ENCODE measurements at regions not wholly inside any gene's neighbourhood (a gene's known extent, or its start where the extent isn't known, plus 50 kb on each side); places are given as distances from the start of the nearest gene placed in this dataset.

- TF ChIP-seq CTCF (IDR thresholded peaks at IDR 0.05 in 2 of 3, conservative IDR thresholded peaks at IDR 0.05 in 1 of 3; ENCODE audit: insufficient read depth in 2 of 3, low read depth in 1 of 3, low read length in 3 of 3) (peak; percentile 33 to 40 (median 35); a peak in 4 of 6 replicates), CXXC5 (CRISPR knock-in tag; IDR thresholded peaks at IDR 0.05) (no peak), TFAP4 (CRISPR knock-in tag; IDR thresholded peaks at IDR 0.05; ENCODE audit: borderline replicate concordance) (no peak), TSC22D4 (tag; IDR thresholded peaks at IDR 0.05) (no peak), ZNF316 (IDR thresholded peaks at IDR 0.05) (peak; percentile 48), REST (IDR thresholded peaks at IDR 0.05; ENCODE audit: borderline replicate concordance) (peak; percentile 42; the same call in 1 of the 2 replicates), REST (CRISPR knock-in tag; IDR thresholded peaks at IDR 0.05; ENCODE audit: low read depth) (no peak), RAD21 (CRISPR knock-in tag; conservative IDR thresholded peaks at IDR 0.05 in 1 of 2, IDR thresholded peaks at IDR 0.05 in 1 of 2) (peak in 1 of 2 experiments; percentile 29; a peak in 2 of 4 replicates), RBM25 (IDR thresholded peaks at IDR 0.05; ENCODE audit: low read depth, low read length, severe bottlenecking) (no peak), ARID3B (CRISPR knock-in tag; IDR thresholded peaks at IDR 0.05; ENCODE audit: borderline replicate concordance) (no peak), BRCA1 (IDR thresholded peaks at IDR 0.05) (no peak), BRCA1 (CRISPR knock-in tag; IDR thresholded peaks at IDR 0.05) (no peak), ZNF133 (CRISPR knock-in tag; IDR thresholded peaks at IDR 0.05) (no peak), SRSF1 (IDR thresholded peaks at IDR 0.05; ENCODE audit: low read depth, low read length) (no peak), ZNF282 (CRISPR knock-in tag; IDR thresholded peaks at IDR 0.05) (no peak), POLR2A (conservative IDR thresholded peaks at IDR 0.05) (no peak)
Measured at GRCh38 chr4:173990869-173991210, 292.6 kb downstream of the FBXO8 start (continued).

All from K562 (cell line).